K562 (cell line): ENCODE measurements at regions not wholly inside any gene's neighbourhood (a gene's known extent, or its start where the extent isn't known, plus 50 kb on each side); places are given as distances from the start of the nearest gene placed in this dataset.

Source experiments
- ARID2 ChIP-seq: fragments of 450-650 bp; IDR thresholded peaks from 2 replicates; pipeline ENCODE4 v1.6.1; 2017; ENCODE audit warnings: antibody characterized with exemption, mild to moderate bottlenecking
- CTCF ChIP-seq, 3 experiments: IDR thresholded peaks in 2 of 3; conservative IDR thresholded peaks in 1 of 3; 2 replicates each; pipeline ENCODE4 v1.5.1; 2011 to 2012; ENCODE audit warnings: low read length in 3 of 3, mild to moderate bottlenecking in 3 of 3, control low read depth in 2 of 3, improper control_type of control experiment in 1 of 3, inconsistent platforms in 1 of 3, low read depth in 1 of 3, mixed read lengths in 1 of 3, moderate library complexity in 1 of 3; ENCODE audit not compliant: insufficient read depth in 2 of 3
- FOXP4 ChIP-seq: sonication (generic); formaldehyde crosslinking; IDR thresholded peaks from 2 replicates; pipeline ENCODE4 v1.8.0; 2022; ENCODE audit warnings: mild to moderate bottlenecking, missing genetic modification reagents, borderline replicate concordance
- MYC ChIP-seq, 2 experiments: fragments of 250-450 bp in 1 of 2; sonication (Bioruptor Pico) in 1 of 2; IDR thresholded peaks; 2 replicates each; pipeline versions ENCODE4 v1.5.1 to v1.6.1; 2012 to 2021; ENCODE audit warnings: low read depth in 2 of 2, borderline replicate concordance in 1 of 2, improper control_type of control experiment in 1 of 2, low read length in 1 of 2, mild to moderate bottlenecking in 1 of 2, moderate library complexity in 1 of 2
- POLR2AphosphoS5 ChIP-seq: IDR thresholded peaks from 2 replicates; pipeline ENCODE4 v1.6.1; 2011; ENCODE audit warnings: mild to moderate bottlenecking, low read depth, low read length, moderate library complexity; ENCODE audit not compliant: control insufficient read depth, insufficient read depth
- RNF2 ChIP-seq: sonication (generic); IDR thresholded peaks from 2 replicates; pipeline ENCODE4 v1.6.1; 2016
- ZFP36 ChIP-seq: fragments of 150-350 bp; IDR thresholded peaks from 2 replicates; pipeline ENCODE4 v1.6.1; 2018; ENCODE audit warnings: low read length, low read depth; ENCODE audit not compliant: partially characterized antibody

DNA sequence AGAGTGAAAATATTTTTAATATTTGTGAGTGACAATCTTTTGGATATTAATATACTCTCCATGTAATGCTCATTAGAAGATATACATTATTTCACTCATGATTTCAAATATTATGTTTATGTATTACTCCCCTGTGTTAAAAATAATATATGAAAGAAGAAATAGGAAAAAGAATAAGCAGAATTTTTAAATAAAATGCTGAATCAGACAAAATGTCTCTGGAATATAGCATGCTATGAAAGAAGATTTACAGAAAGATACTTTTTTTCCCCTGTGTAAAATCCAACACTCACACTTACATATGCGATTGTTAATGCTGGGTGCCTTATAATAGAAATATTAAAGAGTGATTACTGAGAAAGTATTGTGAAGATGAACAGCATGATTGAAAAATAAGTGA lies 373.7 kb downstream of the ANXA1 start:
- TF ChIP-seq RNF2 (no peak), CTCF (IDR thresholded peaks at IDR 0.05 in 2 of 3, conservative IDR thresholded peaks at IDR 0.05 in 1 of 3; ENCODE audit: insufficient read depth in 2 of 3, low read depth in 1 of 3, low read length in 3 of 3) (no peak), ARID2 (no peak), ZFP36 (no peak), MYC (IDR thresholded peaks at IDR 0.05; ENCODE audit: low read depth, low read length) (no peak), MYC (CRISPR knock-in tag; IDR thresholded peaks at IDR 0.05; ENCODE audit: borderline replicate concordance, low read depth) (no peak), POLR2AphosphoS5 (no peak), FOXP4 (no peak)
